ENCODE measurements at regions not wholly inside any gene's neighbourhood (a gene's known extent, or its start where the extent isn't known, plus 50 kb on each side); places are given as distances from the start of the nearest gene placed in this dataset.

- no peak for DNase-seq
Measured at GRCh38 chr12:13374793-13375192, 178.3 kb downstream of the EMP1 start.

DNA sequence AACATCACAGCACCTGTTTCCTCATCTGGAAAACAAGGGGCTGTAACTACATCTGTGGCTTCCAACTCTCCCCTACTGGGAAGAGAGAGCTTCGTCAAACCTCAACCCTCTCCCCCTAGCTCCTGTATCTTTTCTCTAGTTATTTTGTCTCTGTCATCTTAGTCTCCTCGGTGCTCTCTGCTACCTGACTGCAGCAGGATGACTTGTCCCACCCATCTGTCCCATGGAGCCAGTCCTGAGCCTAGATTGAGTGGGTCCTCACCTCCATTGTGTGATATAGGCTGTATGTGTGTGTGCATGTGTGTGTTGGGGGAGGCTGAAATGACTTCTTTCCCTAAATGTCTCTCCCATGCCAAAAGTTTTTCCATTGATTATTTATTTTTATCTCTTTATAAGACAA is 177.3 kb downstream of the EMP1 start:
- DNase-seq = no peak

GRCh38 chr12:13373131-13373530 is 176.6 kb downstream of the EMP1 start:
- DNase-seq = no peak

- DNase-seq = no peak
Measured at GRCh38 chr12:13372386-13372785, 175.9 kb downstream of the EMP1 start.

- no peak for DNase-seq
Measured at GRCh38 chr12:13371797-13372196, 175.3 kb downstream of the EMP1 start.

DNA sequence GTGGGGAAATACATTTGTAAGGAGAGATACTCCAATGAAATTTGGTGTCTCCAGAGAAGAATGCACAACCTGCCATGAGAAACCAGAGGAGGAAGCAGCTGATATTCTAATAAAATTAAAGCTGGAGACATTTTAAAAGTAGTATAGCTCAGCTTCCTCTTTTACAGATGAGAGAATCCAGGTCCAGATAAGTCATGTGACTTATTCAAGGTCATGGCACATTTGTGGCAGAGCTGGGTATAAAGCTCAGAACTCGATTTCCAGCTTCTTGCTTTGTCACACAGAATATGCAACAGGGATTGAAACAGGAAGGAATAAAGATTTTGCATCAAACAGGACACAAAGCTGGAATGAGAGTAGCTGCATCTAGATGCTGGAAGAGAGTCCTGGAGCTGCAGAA is 174.8 kb downstream of the EMP1 start:
- no peak for DNase-seq

DNA sequence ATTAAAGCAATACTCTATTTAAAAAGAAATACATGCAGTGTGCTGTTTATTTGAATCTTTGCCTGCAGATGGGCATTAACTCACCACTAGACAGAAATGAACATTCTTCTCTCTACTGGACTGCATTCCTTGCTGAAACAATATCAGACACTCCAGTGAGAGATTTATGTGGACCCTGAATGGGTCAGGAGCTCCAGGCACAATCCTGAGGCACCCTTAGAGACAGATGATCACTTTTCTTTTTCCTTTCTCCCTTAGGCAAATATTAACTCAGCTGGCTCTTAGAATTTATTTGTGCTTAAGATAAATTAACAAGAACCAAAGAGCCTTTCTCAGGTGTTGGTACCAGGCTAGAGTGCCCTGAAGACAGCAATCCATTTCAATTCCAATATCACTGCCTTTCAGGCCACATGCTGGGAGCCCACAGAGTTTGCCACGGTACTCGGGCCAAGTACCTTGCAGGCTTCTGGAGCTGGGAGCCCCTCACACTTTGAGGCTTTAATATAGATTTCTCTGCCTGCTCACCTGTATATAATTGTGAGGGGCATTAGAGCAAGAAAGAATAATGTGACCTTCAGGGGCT is 173.0 kb downstream of the EMP1 start:
- DNase-seq = no peak

- no peak for DNase-seq
Measured at GRCh38 chr12:13368971-13369370, 172.4 kb downstream of the EMP1 start.

- no peak for DNase-seq
Measured at GRCh38 chr12:13368431-13368830, 171.9 kb downstream of the EMP1 start.

DNA sequence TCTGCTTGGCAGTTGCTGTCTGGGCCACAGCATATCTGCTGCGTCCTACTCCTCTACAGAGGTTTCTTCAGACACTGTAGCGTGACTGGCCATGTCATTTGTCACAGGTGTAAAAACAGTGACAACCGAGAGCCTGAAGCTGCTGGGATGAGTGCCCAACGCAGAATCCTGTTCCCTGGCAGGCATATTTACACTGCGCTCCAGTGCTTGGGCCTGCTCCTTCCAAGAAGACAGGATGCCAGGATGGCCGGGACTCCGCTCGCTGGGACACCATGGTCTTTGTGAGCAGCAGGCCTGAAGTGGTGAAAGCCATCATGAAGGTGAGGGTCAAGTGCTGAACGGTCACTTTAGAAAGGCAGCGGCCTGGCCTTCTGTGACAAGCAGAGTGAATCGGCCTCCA is 171.4 kb downstream of the EMP1 start:
- no peak for DNase-seq

- DNase-seq = no peak
Measured at GRCh38 chr12:13365748-13366366, 169.3 kb downstream of the EMP1 start.

- DNase-seq = peak; percentile 1
Measured at GRCh38 chr12:13362260-13362841, 165.8 kb downstream of the EMP1 start.

- DNase-seq = no peak
Measured at GRCh38 chr12:13359636-13360035, 163.1 kb downstream of the EMP1 start.

DNA sequence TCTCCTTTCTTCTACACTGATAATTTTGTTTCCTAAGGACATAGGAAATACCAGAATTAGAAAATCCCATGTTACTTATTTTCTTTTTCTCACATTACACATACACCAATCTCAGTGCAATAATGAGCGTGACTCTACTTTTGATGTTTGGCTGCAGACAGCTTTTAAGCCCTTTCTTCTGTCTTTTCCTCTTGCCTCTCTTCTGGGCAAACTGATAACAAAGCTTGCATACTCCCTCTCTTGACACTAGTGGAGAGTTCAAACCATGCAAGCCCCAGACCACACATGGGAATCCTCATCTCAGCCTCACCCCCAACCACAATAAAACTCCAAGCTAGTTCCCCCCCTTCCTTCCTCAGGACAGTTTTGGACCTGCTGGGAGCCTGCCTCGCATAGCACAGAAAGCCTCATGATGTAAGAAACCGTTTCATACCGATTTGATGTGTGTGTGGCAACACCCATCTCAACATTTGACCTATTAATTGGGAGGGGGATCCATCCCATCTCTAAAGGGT is 161.9 kb downstream of the EMP1 start:
- DNase-seq = no peak

DNA sequence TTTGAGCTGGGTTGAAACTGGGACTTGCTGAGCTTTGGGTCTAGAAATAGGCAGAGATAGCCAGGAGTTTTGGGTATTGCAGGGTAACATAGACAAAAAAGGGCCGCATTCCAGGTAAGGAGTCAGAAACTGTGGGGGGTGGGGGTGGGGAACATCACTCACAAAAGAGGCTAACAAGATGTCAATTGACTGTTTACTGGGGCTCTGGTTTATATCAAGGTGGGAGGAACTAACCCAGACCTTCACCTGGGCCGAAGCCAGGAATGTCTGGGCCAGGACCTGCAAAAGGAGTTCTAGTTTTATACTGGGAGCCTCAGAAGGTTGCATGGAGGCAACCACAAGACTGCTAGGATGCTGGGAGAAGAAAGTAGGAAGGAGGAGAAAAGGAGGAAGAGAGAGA is 154.4 kb downstream of the EMP1 start:
- DNase-seq = no peak

- DNase-seq = no peak
Measured at GRCh38 chr12:13350381-13350780, 153.9 kb downstream of the EMP1 start.

GRCh38 chr12:13348464-13348863 is 151.9 kb downstream of the EMP1 start:
- no peak for DNase-seq

GRCh38 chr12:13347241-13348043 is 150.9 kb downstream of the EMP1 start:
- DNase-seq = no peak

- no peak for DNase-seq
Measured at GRCh38 chr12:13345722-13346121, 149.2 kb downstream of the EMP1 start.

- DNase-seq = no peak
Measured at GRCh38 chr12:13343375-13343774, 146.8 kb downstream of the EMP1 start.

GRCh38 chr12:13342971-13343370 is 146.4 kb downstream of the EMP1 start:
- no peak for DNase-seq

GRCh38 chr12:13340149-13340548 is 143.6 kb downstream of the EMP1 start:
- DNase-seq = no peak

DNA sequence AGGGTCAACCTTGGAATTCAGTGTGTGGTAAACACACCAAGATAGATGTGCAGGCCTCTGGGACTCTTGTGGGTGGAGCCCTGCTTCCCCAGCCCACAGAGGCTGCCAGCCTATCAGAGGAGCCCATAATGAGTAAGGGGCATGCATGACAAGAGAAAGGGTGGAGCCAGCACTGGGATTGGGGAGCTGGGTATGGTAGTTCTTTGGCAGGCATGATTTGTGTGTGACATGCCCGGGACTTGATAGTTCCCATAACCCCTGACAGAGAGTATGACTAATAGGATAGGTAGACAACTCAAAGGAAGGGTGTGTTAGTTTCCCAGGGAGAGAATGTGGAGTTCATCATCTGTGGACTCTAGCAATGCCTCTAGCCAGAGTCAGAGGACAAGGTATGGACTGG is 143.0 kb downstream of the EMP1 start:
- no peak for DNase-seq

- no peak for DNase-seq
Measured at GRCh38 chr12:13339091-13339490, 142.6 kb downstream of the EMP1 start.

All from effector CD8-positive, alpha-beta T cell (primary cell).